GM21447 (cell line): ENCODE measurements at regions not wholly inside any gene's neighbourhood (a gene's known extent, or its start where the extent isn't known, plus 50 kb on each side); places are given as distances from the start of the nearest gene placed in this dataset.

Experiments used
- ATAC-seq: cut with Tn5 transposase; IDR thresholded peaks from one replicate; pipeline ENCODE4 v1.9.1; 2021; ENCODE audit not compliant: unreplicated experiment

DNA sequence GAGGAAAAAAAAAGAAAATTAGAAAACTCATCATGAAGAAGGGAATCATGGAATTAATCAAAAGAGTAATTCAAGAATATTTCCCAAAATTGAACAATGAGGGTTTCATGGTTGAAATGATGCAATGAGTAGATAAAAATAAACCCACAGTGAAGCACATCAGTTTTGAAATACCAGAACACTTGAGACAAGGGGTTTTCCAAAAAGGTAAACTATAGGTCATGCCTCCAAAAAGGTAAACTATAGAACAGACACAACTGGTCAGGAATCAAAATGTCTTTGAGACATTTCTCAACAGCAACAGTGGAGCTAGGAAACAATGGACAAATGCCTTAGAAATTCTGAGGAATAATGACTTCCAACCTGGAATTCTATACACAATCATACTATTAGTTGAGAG is 60.2 kb upstream of the PCSK5 start:
- no peak for ATAC-seq

DNA sequence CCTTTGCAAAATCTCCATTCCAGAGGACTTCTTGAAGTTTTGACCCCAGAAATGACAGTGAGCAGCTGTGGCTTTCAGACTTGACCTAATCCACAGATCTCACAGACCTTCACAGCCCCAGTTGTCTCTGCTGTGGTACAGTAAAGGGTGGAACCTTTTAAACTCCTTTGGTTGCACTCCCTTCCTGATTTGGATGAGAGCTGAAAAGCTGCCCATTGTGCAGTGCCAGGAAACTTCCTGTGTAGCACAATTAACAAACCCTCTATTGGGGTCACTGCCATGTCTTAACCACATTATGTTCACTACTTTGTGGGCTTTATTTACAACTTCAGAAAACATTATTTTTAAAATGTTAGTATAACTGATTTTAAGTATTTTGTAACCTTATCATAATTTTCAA is 56.7 kb upstream of the PCSK5 start:
- ATAC-seq = no peak

DNA sequence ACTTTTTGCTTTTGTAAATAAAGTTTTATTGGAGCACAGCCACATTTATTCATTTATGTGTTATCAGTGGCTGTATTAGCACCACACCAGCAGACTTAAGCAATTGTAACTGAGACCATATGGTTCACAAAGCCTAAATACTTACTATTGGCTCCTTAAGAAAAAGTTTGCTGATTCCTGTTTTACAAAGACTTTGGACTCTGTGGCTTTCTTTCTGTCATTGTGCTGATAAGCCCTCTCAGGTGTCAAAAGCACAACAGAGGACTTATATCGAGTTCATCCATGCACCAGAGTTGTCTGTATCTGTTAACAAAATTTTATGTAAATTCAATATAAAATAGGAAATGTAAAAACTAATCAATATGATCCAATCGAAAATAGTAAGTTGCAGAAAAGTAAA is 55.6 kb upstream of the PCSK5 start:
- no peak for ATAC-seq
